SK-N-SH (cell line): ENCODE measurements at regions not wholly inside any gene's neighbourhood (a gene's known extent, or its start where the extent isn't known, plus 50 kb on each side); places are given as distances from the start of the nearest gene placed in this dataset.

Source experiments
- CTCF ChIA-PET: fragments of 300-600, 350-600 bp; formaldehyde crosslinking; extraction: SDS; loops from one replicate; lab custom pipeline; 2021; lab: Yijun Ruan, JAX
- POLR2A ChIA-PET: fragments of 350-600 bp; sonication (Branson Sonifier 250); formaldehyde crosslinking; extraction: SDS; loops from one replicate; lab custom pipeline; 2020; ENCODE audit warnings: antibody characterized with exemption, inconsistent platforms; lab: Yijun Ruan, JAX
- DNase-seq: peaks from one replicate; pipeline ENCODE4 v3.0.0; 2012
- H2AFZ ChIP-seq: fragments of 200-600 bp; sonication (generic); 2 replicates; pipeline ENCODE4 v1.8.1; 2016; ENCODE audit warnings: antibody characterized with exemption, mild to moderate bottlenecking, low read depth
- H3F3A ChIP-seq: fragments of 200-600 bp; sonication (generic); replicated peaks from 2 replicates; pipeline ENCODE3; 2016; ENCODE audit warnings: antibody characterized with exemption, mild to moderate bottlenecking; ENCODE audit not compliant: insufficient read depth
- H3K27ac ChIP-seq, 2 experiments: fragments of 200-500 bp in 1 of 2; fragments of 200-600 bp in 1 of 2; sonication (Bioruptor generic) in 1 of 2; sonication (generic), shearing (Covaris generic) in 1 of 2; 2 replicates each; pipeline versions ENCODE4 v1.5.1 to v1.6.1; 2014 to 2016; ENCODE audit warnings: low read depth in 2 of 2, inconsistent platforms in 1 of 2, low read length in 1 of 2, mild to moderate bottlenecking in 1 of 2, mixed read lengths in 1 of 2
- H3K27me3 ChIP-seq: fragments of 200-600 bp; sonication (generic), shearing (Covaris generic); 2 replicates; pipeline ENCODE4 v1.6.1; 2016; ENCODE audit warnings: mixed run types; ENCODE audit not compliant: insufficient read depth
- H3K36me3 ChIP-seq, 2 experiments: fragments of 200-500 bp in 1 of 2; fragments of 200-600 bp in 1 of 2; sonication (Bioruptor generic) in 1 of 2; sonication (generic) in 1 of 2; replicated peaks in 1 of 2; 2 replicates each; pipeline versions ENCODE3 to v1.5.1; 2014 to 2016; ENCODE audit warnings: low read length in 1 of 2, mild to moderate bottlenecking in 1 of 2; ENCODE audit not compliant: insufficient read depth in 2 of 2, control insufficient read depth in 1 of 2
- H3K4me1 ChIP-seq, 2 experiments: fragments of 200-500 bp in 1 of 2; fragments of 200-600 bp in 1 of 2; sonication (Bioruptor generic) in 1 of 2; sonication (generic), shearing (Covaris generic) in 1 of 2; 2 replicates each; pipeline versions ENCODE4 v1.5.1 to v1.6.1; 2014 to 2016; ENCODE audit warnings: low read depth in 1 of 2, low read length in 1 of 2, mixed run types in 1 of 2; ENCODE audit not compliant: insufficient read depth in 2 of 2, control insufficient read depth in 1 of 2
- H3K4me2 ChIP-seq: fragments of 200-600 bp; sonication (generic), shearing (Covaris generic); 2 replicates; pipeline ENCODE4 v1.6.1; 2017; ENCODE audit warnings: mixed run types
- H3K4me3 ChIP-seq, 2 experiments: fragments of 200-500 bp in 1 of 2; fragments of 200-600 bp in 1 of 2; sonication (Bioruptor generic) in 1 of 2; sonication (generic), shearing (Covaris generic) in 1 of 2; 2 replicates each; pipeline versions ENCODE4 v1.5.1 to v1.8.1; 2014 to 2016; ENCODE audit warnings: low read depth in 2 of 2, inconsistent platforms in 1 of 2, low read length in 1 of 2, mild to moderate bottlenecking in 1 of 2, mixed read lengths in 1 of 2, moderate library complexity in 1 of 2
- H3K79me2 ChIP-seq: fragments of 200-600 bp; sonication (generic); 2 replicates; pipeline ENCODE4 v1.8.1; 2017; ENCODE audit warnings: mild to moderate bottlenecking; ENCODE audit not compliant: insufficient read depth
- H3K9ac ChIP-seq: fragments of 200-600 bp; sonication (generic); 2 replicates; pipeline ENCODE4 v1.6.1; 2017; ENCODE audit warnings: mixed run types
- H3K9me2 ChIP-seq: fragments of 200-600 bp; sonication (generic); 2 replicates; pipeline ENCODE4 v1.6.1; 2017; ENCODE audit warnings: mixed run types
- H3K9me3 ChIP-seq: fragments of 200-600 bp; sonication (generic); 2 replicates; pipeline ENCODE4 v1.6.1; 2017; ENCODE audit warnings: mixed run types, mild to moderate bottlenecking, moderate library complexity
- H4K20me1 ChIP-seq: fragments of 200-600 bp; sonication (generic); 2 replicates; pipeline ENCODE4 v1.6.1; 2017; ENCODE audit warnings: mild to moderate bottlenecking, mixed run types; ENCODE audit not compliant: insufficient read depth
- CHD2 ChIP-seq: fragments of 150-350 bp; IDR thresholded peaks from 2 replicates; pipeline ENCODE4 v1.6.1; 2018; ENCODE audit warnings: low read length; ENCODE audit not compliant: partially characterized antibody
- CTCF ChIP-seq: fragments of 200-600 bp; sonication (generic); IDR thresholded peaks from 2 replicates; pipeline ENCODE4 v1.6.1; 2017; ENCODE audit warnings: antibody characterized with exemption, mild to moderate bottlenecking, moderate library complexity
- ELF1 ChIP-seq: IDR thresholded peaks from 2 replicates; pipeline ENCODE4 v1.4.0; 2012
- EP300 ChIP-seq, 2 experiments: IDR thresholded peaks; 2 replicates each; pipeline versions ENCODE4 v1.4.0 to v1.6.1; 2012; ENCODE audit warnings: borderline replicate concordance in 1 of 2, low read depth in 1 of 2, low read length in 1 of 2
- EZH2phosphoT487 ChIP-seq: fragments of 200-600 bp; sonication (generic); IDR thresholded peaks from 2 replicates; pipeline ENCODE4 v1.6.1; 2017; ENCODE audit warnings: low read depth, mixed run types, mild to moderate bottlenecking, antibody characterized with exemption, moderate library complexity, borderline replicate concordance
- FOSL2 ChIP-seq: IDR thresholded peaks from 2 replicates; pipeline ENCODE4 v1.4.0; 2012; ENCODE audit warnings: low read depth, mild to moderate bottlenecking, moderate library complexity, borderline replicate concordance
- GABPA ChIP-seq: IDR thresholded peaks from 2 replicates; pipeline ENCODE4 v1.4.0; 2012; ENCODE audit warnings: low read depth, mild to moderate bottlenecking
- GATA2 ChIP-seq: sonication (generic); formaldehyde crosslinking; IDR thresholded peaks from 2 replicates; pipeline ENCODE4 v1.5.0; 2020; ENCODE audit warnings: mild to moderate bottlenecking, missing genetic modification reagents
- MAX ChIP-seq: IDR thresholded peaks from 2 replicates; pipeline ENCODE4 v1.4.0; 2012; ENCODE audit warnings: low read depth
- NRF1 ChIP-seq: IDR thresholded peaks from 2 replicates; pipeline ENCODE4 v1.6.1; 2012; ENCODE audit warnings: low read depth, mild to moderate bottlenecking, low read length
- RFX5 ChIP-seq: IDR thresholded peaks from 2 replicates; pipeline ENCODE4 v1.6.1; 2012; ENCODE audit warnings: mild to moderate bottlenecking, improper control_type of control experiment, low read length
- SMC3 ChIP-seq: IDR thresholded peaks from 2 replicates; pipeline ENCODE4 v1.6.1; 2012; ENCODE audit warnings: low read depth, low read length, improper control_type of control experiment
- USF1 ChIP-seq: IDR thresholded peaks from 2 replicates; pipeline ENCODE4 v1.4.0; 2012; ENCODE audit warnings: low read depth, borderline replicate concordance
- USF2 ChIP-seq: fragments of 150-350 bp; IDR thresholded peaks from 2 replicates; pipeline ENCODE4 v1.6.1; 2017; ENCODE audit warnings: antibody characterized with exemption, low read length, low read depth, borderline replicate concordance
- WGBS: methylation state at CpG from one replicate; pipeline ENCODE4 v1.1.6; 2017; ENCODE audit warnings: low lambda C conversion rate; 5-methylcytosine and 5-hydroxymethylcytosine counted together

- 87% methylated on average over 3 of the region's 3 CpGs for WGBS
- Histone ChIP-seq H3K36me3 (no peaks in the 10 kb centered on the region), H2AFZ (no peak overlapping the region), H3K9me3 (no peaks in the 10 kb centered on the region), H3K27ac (peak overlapping the region in 1 of 2 experiments; percentile 11; a peak in 1 of 4 replicates), H3K9ac (no peak overlapping the region), H3K9me2 (no peaks in the 10 kb centered on the region), H3F3A (peaks cover 4% of the 10 kb centered on the region), H3K27me3 (no peaks in the 10 kb centered on the region), H3K4me2 (no peak overlapping the region), H3K4me3 (no peak overlapping the region), H3K79me2 (no peaks in the 10 kb centered on the region), H4K20me1 (no peaks in the 10 kb centered on the region), H3K4me1 (peaks cover 0 to 6% of the 10 kb centered on the region in 2 experiments; a peak in 2 of 4 replicates)
- TF ChIP-seq CHD2 (no peak), CTCF (no peak), USF1 (no peak), GATA2 (no peak), ELF1 (no peak)
- DNase-seq: no peak
- POLR2A ChIA-PET: no interaction called here
- CTCF ChIA-PET: interaction anchor here (1.1 kb wide), 1 partner anchor 11 kb away, joined by 3 read pairs; no protein-coding TSS in a partner anchor
These were observed 1287.6 kb upstream of the ZEB2 start for GRCh38 chr2:145807554-145807953.

GRCh38 chr2:145806546-145806945, 1286.6 kb upstream of the ZEB2 start:
- TF ChIP-seq USF2 (no peak), MAX (no peak), FOSL2 (no peak), EP300 (IDR thresholded peaks at IDR 0.05; ENCODE audit: borderline replicate concordance in 1 of 2, low read depth in 1 of 2, low read length in 1 of 2) (no peak), ELF1 (no peak), RFX5 (no peak), CHD2 (no peak), GATA2 (no peak), GABPA (no peak), SMC3 (no peak), NRF1 (no peak), EZH2phosphoT487 (no peak)
- TF ChIP-seq, all 33 proteins: peak for 0

More at GRCh38 chr2:145806546-145806945, 1286.6 kb upstream of the ZEB2 start:
- Histone ChIP-seq H3F3A (peaks cover 4% of the 10 kb centered on the region), H4K20me1 (no peaks in the 10 kb centered on the region), H3K27me3 (no peaks in the 10 kb centered on the region), H3K27ac (no peak overlapping the region), H3K4me1 (peaks cover 0 to under 1% of the 10 kb centered on the region in 2 experiments; a peak in 2 of 4 replicates), H3K9me3 (no peaks in the 10 kb centered on the region), H3K79me2 (no peaks in the 10 kb centered on the region), H2AFZ (no peak overlapping the region), H3K4me3 (no peak overlapping the region), H3K36me3 (no peaks in the 10 kb centered on the region), H3K9me2 (no peaks in the 10 kb centered on the region), H3K4me2 (no peak overlapping the region), H3K9ac (no peak overlapping the region)
- ChIA-PET CTCF (interaction anchor here (1.1 kb wide), 1 partner anchor 12 kb away, joined by 3 read pairs; no protein-coding TSS in a partner anchor), POLR2A (no interaction called here)
- no peak for DNase-seq
